Muscle of back (tissue), 3 donors: ENCODE measurements at regions not wholly inside any gene's neighbourhood (a gene's known extent, or its start where the extent isn't known, plus 50 kb on each side); places are given as distances from the start of the nearest gene placed in this dataset.
"Not testable (repeated sequence)": the region's sequence is repeated elsewhere in the genome, so short reads cannot be mapped to it uniquely, and the experiment has no call there.

Experiments
- DNase-seq, 3 donors: peaks; one replicate each; pipeline versions ENCODE4 v3.0.0 to v3.0.0-alpha.2; 2013

DNA sequence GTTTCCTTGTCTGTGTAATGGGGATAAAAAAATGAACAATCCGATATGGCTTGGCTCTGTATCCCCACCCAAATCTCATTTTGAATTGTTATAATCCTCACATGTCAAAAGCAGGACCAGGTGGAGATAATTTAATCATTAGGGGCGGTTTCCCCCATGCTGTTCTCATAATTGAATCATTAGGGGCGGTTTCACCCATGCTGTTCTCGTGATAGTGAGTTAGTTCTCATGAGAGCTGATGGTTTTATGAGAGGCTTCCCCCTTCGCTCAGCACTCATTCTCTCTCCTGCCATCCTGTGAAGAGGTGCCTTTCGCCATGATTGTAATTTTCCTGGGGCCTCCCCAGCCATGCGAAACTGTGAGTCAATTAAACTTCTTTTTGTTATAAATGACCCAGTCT is 633.5 kb downstream of the RAPGEF2 start:
- no peak for DNase-seq

DNA sequence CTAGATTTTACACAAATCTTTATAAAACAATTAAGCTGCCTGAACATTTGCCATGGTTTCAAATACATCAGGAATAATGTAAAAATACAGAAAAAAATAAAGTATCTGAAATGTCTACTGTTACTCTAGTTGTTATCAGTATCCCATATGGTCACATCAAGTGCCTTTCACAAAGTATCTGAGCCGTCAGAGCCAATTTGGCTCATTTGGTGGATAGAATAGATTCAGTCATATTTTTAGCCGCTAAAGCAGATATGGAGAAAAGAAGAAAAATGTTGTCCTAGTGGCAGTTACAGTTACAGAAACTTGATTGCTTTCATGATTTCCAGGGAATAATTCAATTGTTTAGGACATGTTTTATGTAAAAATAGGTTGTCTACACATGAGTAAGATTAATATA is 641.1 kb downstream of the RAPGEF2 start:
- DNase-seq, result no peak

GRCh38 chr4:159747983-159748382 is 645.1 kb downstream of the RAPGEF2 start:
- DNase-seq, result no peak

- DNase-seq, result no peak
These were observed 646.1 kb downstream of the RAPGEF2 start for GRCh38 chr4:159748834-159749444.

DNA sequence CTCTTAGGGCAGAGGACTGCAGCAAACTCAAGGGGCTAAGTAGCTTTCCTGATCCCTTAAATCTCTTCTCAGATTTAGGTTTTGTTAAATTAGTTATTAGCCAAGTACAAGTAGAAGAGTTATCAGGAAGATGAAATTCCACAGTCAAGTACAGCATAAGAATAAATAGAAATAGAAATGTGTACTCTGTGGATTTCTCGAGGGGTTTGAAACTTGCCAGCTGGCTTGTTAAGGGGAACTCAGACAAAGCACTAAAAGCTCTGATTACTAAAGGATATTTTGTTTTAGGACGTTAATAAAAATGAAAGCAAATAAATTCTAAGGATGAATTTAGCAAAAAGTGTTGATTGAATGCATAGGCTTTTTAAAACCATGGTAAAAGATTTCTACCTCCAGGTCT is 654.6 kb downstream of the RAPGEF2 start:
- DNase-seq, result peak; percentile 46 to 76 (median 66)

DNA sequence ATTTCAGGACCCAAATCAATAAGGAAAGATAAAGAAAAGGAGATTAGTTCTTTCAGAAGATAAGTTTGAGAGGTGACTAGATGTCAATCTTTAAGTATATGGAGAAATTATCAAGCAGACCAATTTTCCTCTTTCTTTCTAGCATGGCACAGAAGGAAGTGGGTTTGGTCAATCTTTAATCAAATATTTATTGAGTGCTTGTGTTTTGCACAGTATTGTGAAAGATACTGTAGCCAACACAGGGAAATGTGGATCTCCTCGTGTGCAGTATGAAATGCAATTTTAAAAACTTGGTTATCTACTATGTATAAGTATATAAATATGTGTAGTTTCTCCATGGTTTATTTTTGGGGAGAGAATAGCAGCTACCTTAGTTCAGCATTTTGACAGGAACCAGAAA is 655.2 kb downstream of the RAPGEF2 start:
- no peak for DNase-seq

GRCh38 chr4:159762672-159763071 is 659.8 kb downstream of the RAPGEF2 start:
- no peak for DNase-seq

- DNase-seq, result peak; percentile 65 to 78 (median 65)
These were observed 661.6 kb downstream of the RAPGEF2 start for GRCh38 chr4:159764343-159764952.

GRCh38 chr4:159765382-159765781 is 662.5 kb downstream of the RAPGEF2 start:
- peak in 1 of 3 donors; percentile 42 for DNase-seq

DNA sequence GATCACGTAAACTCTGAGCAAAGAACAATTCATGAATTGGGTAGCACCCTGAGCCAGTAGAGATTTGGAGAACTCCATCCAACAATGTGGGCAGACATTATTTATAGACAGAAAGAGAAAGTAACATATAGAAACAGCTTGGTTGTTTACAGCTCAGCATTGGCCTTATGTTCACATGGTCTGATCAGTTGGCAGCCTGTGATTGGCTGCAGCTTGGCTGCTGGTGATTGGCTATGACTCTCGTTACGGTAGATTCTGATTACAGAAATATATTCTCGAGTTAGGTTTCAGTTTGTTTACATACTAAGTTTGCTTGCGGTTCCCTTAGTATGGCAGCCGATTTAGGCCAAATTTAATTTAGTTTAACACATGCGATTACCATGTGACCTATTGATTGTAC is 663.4 kb downstream of the RAPGEF2 start:
- DNase-seq, result no peak

- DNase-seq, result peak in 2 of 3 donors; percentile 16 to 33
These were observed 664.5 kb downstream of the RAPGEF2 start for GRCh38 chr4:159767406-159767805.

- peak in 1 of 3 donors; percentile 38 for DNase-seq
These were observed 665.1 kb downstream of the RAPGEF2 start for GRCh38 chr4:159768016-159768415.

- DNase-seq, result peak in 1 of 3 donors; percentile 9
These were observed 667.5 kb downstream of the RAPGEF2 start for GRCh38 chr4:159770401-159770800.

GRCh38 chr4:159770969-159771368 is 668.1 kb downstream of the RAPGEF2 start:
- DNase-seq, result no peak

DNA sequence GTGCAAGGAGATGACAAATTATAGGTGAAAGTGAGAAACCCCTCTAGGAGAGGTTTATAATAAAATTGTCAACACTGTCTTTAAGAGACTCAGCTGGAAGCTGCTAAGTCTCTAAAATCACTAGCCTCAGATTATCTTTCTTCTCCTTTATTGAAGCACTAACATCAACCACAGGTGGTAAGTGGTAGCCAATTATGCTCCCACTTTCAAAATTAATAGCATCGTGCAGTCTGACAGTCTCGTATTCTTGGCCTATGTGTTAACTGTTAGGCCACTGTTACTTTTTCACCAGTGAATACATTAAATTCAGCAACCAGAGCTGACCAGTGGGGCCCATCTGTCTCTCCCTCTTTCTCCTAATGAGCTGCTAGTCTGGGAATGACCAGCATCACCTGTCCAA is 674.1 kb downstream of the RAPGEF2 start:
- DNase-seq, result no peak

DNA sequence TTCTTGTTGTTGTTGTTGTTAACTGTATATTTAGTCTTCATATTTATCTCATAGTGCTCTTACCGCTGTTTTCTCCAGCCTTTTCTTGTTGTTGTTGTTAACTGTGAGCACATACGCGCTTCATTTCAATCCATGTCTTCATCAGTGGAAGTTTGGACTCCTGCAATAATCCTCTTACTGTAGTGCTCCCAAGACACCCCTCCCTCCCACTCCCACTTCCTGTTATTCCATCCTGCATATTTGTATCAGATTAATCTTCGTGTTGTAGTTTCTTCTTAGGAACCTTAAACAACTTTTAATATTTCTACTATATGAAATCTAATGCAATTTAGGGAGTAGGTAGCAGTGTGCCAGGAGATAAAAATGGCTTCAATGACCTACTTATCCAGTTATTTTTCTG is 674.8 kb downstream of the RAPGEF2 start:
- DNase-seq, result no peak

DNA sequence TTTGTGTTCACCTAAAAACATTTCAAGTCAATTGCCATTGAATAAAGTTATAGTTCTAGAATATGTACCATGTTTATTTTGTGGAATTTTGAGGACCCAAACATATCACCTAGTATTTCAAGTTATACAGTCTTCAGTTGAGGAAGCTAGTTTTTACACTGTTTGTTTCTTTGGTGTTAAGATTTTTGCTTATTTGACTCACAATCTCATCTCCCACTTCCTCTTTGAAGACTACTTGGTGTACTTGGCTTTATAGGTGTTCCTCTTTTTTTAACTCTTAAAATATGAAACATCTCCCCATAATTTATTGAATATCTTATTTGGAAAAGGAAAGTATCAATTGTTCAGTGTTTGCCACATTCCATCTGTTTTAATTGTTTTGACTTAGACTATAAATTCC is 675.4 kb downstream of the RAPGEF2 start:
- no peak for DNase-seq

- DNase-seq, result no peak
These were observed 676.8 kb downstream of the RAPGEF2 start for GRCh38 chr4:159779716-159780115.

GRCh38 chr4:159780196-159780922 is 677.5 kb downstream of the RAPGEF2 start:
- DNase-seq, result no peak

DNA sequence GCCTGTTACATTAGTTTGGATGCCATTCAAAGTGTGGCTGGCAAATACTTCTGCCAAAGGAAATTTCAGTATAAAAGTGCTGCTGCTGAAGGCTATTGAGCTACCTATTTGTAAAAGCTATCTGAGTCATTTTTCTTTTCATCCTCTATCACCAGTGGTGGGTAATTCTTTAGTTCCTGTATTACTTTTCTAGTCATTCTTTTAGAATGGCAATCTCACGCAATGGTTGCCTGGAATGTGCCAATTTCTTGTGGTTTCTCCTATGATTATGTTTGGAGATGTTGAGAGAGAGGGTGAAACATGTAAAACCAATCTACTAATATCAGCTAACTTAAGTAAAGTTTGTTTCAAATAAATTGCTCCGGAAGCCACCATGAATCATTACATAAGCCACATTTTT is 685.0 kb downstream of the RAPGEF2 start:
- no peak for DNase-seq

DNA sequence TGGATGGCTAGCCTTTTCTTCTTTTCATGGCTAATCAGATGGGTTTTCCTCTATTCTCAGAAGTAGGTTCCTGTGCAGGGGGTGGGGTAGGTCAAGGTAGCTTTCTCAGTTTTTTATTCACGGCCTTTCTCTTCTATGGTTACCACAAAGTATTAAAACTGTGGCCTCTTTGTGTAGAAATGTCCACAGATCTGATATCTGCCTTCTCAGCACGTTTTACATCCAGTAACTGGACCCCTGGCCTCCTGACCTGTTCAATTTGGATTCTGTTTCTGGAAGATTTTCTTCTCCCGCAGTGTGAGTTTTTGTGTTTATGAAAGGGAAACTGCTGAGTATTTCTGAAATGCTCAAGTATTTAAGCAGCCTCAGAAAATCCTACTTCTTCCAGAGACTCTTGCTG is 688.5 kb downstream of the RAPGEF2 start:
- no peak for DNase-seq

- DNase-seq, result not testable (repeated sequence)
These were observed 701.7 kb downstream of the RAPGEF2 start for GRCh38 chr4:159804592-159804991.

DNA sequence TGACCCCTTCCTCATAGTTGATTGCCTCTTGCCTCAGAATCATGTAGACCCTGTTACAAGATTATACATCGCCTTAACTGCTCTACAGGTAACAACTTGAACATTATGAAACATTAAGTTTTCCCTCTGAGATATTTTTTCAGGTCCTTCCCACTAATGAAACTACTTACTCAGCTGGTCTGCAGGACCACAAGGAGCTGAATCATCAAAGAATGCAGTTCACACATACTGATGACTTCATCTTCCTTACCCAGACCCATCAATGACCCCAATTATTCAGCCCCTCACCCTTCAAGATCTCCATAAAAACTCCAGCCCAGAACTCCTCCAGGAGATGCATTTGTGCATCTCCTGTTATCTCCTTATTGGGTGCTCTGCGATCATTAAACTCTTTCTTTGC is 720.9 kb downstream of the RAPGEF2 start:
- DNase-seq, result peak in 1 of 3 donors; percentile 12
